HepG2 (cell line): ENCODE measurements at regions not wholly inside any gene's neighbourhood (a gene's known extent, or its start where the extent isn't known, plus 50 kb on each side); places are given as distances from the start of the nearest gene placed in this dataset.
A peak's percentile ranks its signal among the peaks of the same experiment; 100 is the strongest.

Experiments used
- ATAC-seq: fragments of 200-7000 bp; cut with Tn5 transposase; 3 replicates; pipeline ENCODE4 v1.9.1; 2020; ENCODE audit warnings: mild to moderate bottlenecking, moderate library complexity
- BruUV-seq: library from RNA; stranded (reverse); fragments of 400-500 nt; replicated peaks from 2 replicates; lab custom pipeline; 2021; lab: Mats Ljungman, UMichigan
- CTCF ChIA-PET: fragments of 300-600 bp; formaldehyde crosslinking; extraction: SDS; loops from one replicate; lab custom pipeline; 2021; ENCODE audit warnings: low total read pairs, inconsistent platforms, low intra/inter-chr PET ratio; lab: Yijun Ruan, JAX
- POLR2A ChIA-PET: fragments of 350-600 bp; sonication (Branson Sonifier 250); formaldehyde crosslinking; loops from one replicate; lab custom pipeline; 2020; ENCODE audit warnings: antibody characterized with exemption, inconsistent platforms; lab: Yijun Ruan, JAX
- DNase-seq: peaks from one replicate; pipeline ENCODE4 v3.0.0-alpha.2; 2015; ENCODE audit warnings: low spot score
- FAIRE-seq: peaks from 3 replicates; lab custom pipeline; 2011; peaks lifted over from hg19 to GRCh38; lab: Jason Lieb, UNC
- H2AFZ ChIP-seq: one replicate; pipeline ENCODE4 v1.6.1; 2011; ENCODE audit warnings: low read length, inconsistent platforms
- H3K27ac ChIP-seq: fragments of 300-600 bp; 3 replicates; pipeline ENCODE4 v1.8.0; 2011; ENCODE audit warnings: mixed run types, mild to moderate bottlenecking, mixed read lengths, low read length, inconsistent platforms; ENCODE audit not compliant: insufficient read depth; ENCODE audit errors: extremely low read length
- H3K27me3 ChIP-seq, 2 experiments: fragments of 200-600 bp in 1 of 2; 2 replicates in 1 of 2; 3 replicates in 1 of 2; pipeline versions ENCODE4 v1.6.0 to v1.8.0; 2011; ENCODE audit warnings: low read length in 2 of 2, mild to moderate bottlenecking in 2 of 2, moderate library complexity in 2 of 2, inconsistent platforms in 1 of 2; ENCODE audit not compliant: insufficient read depth in 2 of 2, control insufficient read depth in 1 of 2
- H3K36me3 ChIP-seq, 2 experiments: fragments of 200-600 bp in 1 of 2; replicated peaks in 1 of 2; 2 replicates in 1 of 2; 3 replicates in 1 of 2; pipeline versions ENCODE4 v1.5.1 to v1.8.0; 2011; ENCODE audit warnings: low read length in 2 of 2, inconsistent platforms in 1 of 2; ENCODE audit not compliant: insufficient read depth in 2 of 2, control insufficient read depth in 1 of 2
- H3K4me1 ChIP-seq: 2 replicates; pipeline ENCODE4 v1.5.1; 2012; ENCODE audit warnings: low read length, inconsistent platforms; ENCODE audit not compliant: insufficient read depth
- H3K4me2 ChIP-seq: 2 replicates; pipeline ENCODE4 v1.6.0; 2011; ENCODE audit warnings: low read depth, low read length, inconsistent platforms
- H3K4me3 ChIP-seq, 3 experiments: fragments of 200-600 bp in 1 of 3; sonication (generic), shearing (Covaris generic) in 1 of 3; replicated peaks in 1 of 3; 2 replicates each; pipeline ENCODE4 v1.5.1; 2011 to 2016; ENCODE audit warnings: low read length in 3 of 3, inconsistent platforms in 2 of 3, low read depth in 2 of 3, mild to moderate bottlenecking in 2 of 3, control low read depth in 1 of 3, mixed read lengths in 1 of 3; ENCODE audit not compliant: insufficient read depth in 1 of 3
- H3K79me2 ChIP-seq: one replicate; pipeline ENCODE4 v1.6.1; 2011; ENCODE audit warnings: low read length, inconsistent platforms; ENCODE audit not compliant: insufficient read depth
- H3K9ac ChIP-seq: 2 replicates; pipeline ENCODE4 v1.6.0; 2011; ENCODE audit warnings: mild to moderate bottlenecking, low read depth, low read length, inconsistent platforms; ENCODE audit not compliant: insufficient read depth
- H3K9me3 ChIP-seq: 2 replicates; pipeline ENCODE4 v1.5.1; 2012; ENCODE audit warnings: mild to moderate bottlenecking, low read length
- H4K20me1 ChIP-seq: 2 replicates; pipeline ENCODE4 v1.6.0; 2011; ENCODE audit warnings: inconsistent platforms, mild to moderate bottlenecking, low read length, moderate library complexity; ENCODE audit not compliant: insufficient read depth
- ARID2 ChIP-seq: sonication (generic); formaldehyde crosslinking; IDR thresholded peaks from 2 replicates; pipeline ENCODE4 v1.8.1; 2022; ENCODE audit warnings: mild to moderate bottlenecking, missing genetic modification reagents, borderline replicate concordance
- ARNT2 ChIP-seq: sonication (generic); formaldehyde crosslinking; IDR thresholded peaks from 2 replicates; pipeline ENCODE4 v1.8.0; 2022; ENCODE audit warnings: mild to moderate bottlenecking, low read depth, missing genetic modification reagents, moderate library complexity
- ATM ChIP-seq: fragments of 450-650 bp; IDR thresholded peaks from 2 replicates; pipeline ENCODE4 v1.7.1; 2017; ENCODE audit warnings: mild to moderate bottlenecking, borderline replicate concordance
- HCFC1 ChIP-seq: fragments of 150-350 bp; IDR thresholded peaks from 2 replicates; pipeline ENCODE4 v1.6.1; 2014; ENCODE audit warnings: low read depth, low read length
- NR0B2 ChIP-seq: sonication (generic); formaldehyde crosslinking; IDR thresholded peaks from 2 replicates; pipeline ENCODE4 v1.4.0; 2020; ENCODE audit warnings: mild to moderate bottlenecking, missing genetic modification reagents
- REL ChIP-seq: sonication (generic); formaldehyde crosslinking; conservative IDR thresholded peaks from 2 replicates; pipeline ENCODE4 v1.8.0; 2022; ENCODE audit warnings: mild to moderate bottlenecking, missing genetic modification reagents, moderate library complexity
- SKIL ChIP-seq: sonication (generic); formaldehyde crosslinking; IDR thresholded peaks from 2 replicates; pipeline ENCODE4 v1.8.0; 2022; ENCODE audit warnings: missing genetic modification reagents, mild to moderate bottlenecking, moderate library complexity, borderline replicate concordance
- STAG1 ChIP-seq: sonication (generic); formaldehyde crosslinking; IDR thresholded peaks from 2 replicates; pipeline ENCODE4 v1.4.0; 2020; ENCODE audit warnings: missing genetic modification reagents
- TCF7 ChIP-seq: sonication (generic); IDR thresholded peaks from 2 replicates; pipeline ENCODE4 v1.6.1; 2016; ENCODE audit warnings: antibody characterized with exemption, low read depth
- ZBTB34 ChIP-seq: sonication (generic); formaldehyde crosslinking; IDR thresholded peaks from 2 replicates; pipeline ENCODE4 v1.8.0; 2022; ENCODE audit warnings: mild to moderate bottlenecking, missing genetic modification reagents
- ZBTB37 ChIP-seq: sonication (generic); formaldehyde crosslinking; IDR thresholded peaks from 2 replicates; pipeline ENCODE4 v1.4.0; 2020; ENCODE audit warnings: mild to moderate bottlenecking, missing genetic modification reagents
- ZC3H13 ChIP-seq: sonication (generic); formaldehyde crosslinking; IDR thresholded peaks from 2 replicates; pipeline ENCODE4 v1.8.1; 2023; ENCODE audit warnings: mild to moderate bottlenecking, missing genetic modification reagents, moderate library complexity
- ZNF484 ChIP-seq: sonication (generic); formaldehyde crosslinking; IDR thresholded peaks from 2 replicates; pipeline ENCODE4 v1.5.1; 2020; ENCODE audit warnings: mild to moderate bottlenecking, low read depth, missing genetic modification reagents, borderline replicate concordance
- ZNF768 ChIP-seq: sonication (generic); formaldehyde crosslinking; IDR thresholded peaks from 2 replicates; pipeline ENCODE4 v1.4.0; 2020; ENCODE audit warnings: missing genetic modification reagents
- WGBS: methylation state at CpG from one replicate; pipeline ENCODE4 v1.1.6; 2017; ENCODE audit warnings: low lambda C conversion rate; 5-methylcytosine and 5-hydroxymethylcytosine counted together
- in situ Hi-C: cut with HindIII; loops from 2 replicates; pipeline ENCODE4 v1.10.0; 2017; ENCODE audit warnings: low pct_unique_long_range_greater_than_20kb; ENCODE audit not compliant: extremely low pct_ligation_motif_present
- intact Hi-C: fragments of 100-400 bp; cut with micrococcal nuclease; formaldehyde crosslinking; loops from one replicate; pipeline ENCODE4 v1.10.0; 2022; ENCODE audit not compliant: unreplicated experiment

GRCh38 chr7:131945957-131946544, 389.6 kb upstream of the PODXL start (continued):
- no peak for TF ChIP-seq ARID2 (CRISPR knock-in tag)
- no peak for TF ChIP-seq NR0B2 (CRISPR knock-in tag)
- no peak for TF ChIP-seq ATM
- TF ChIP-seq ARNT2 (CRISPR knock-in tag) = no peak

- H3K4me1 ChIP-seq = peaks cover 31% of the 10 kb centered on the region
- H3K27ac ChIP-seq = no peak overlapping the region
- 9% methylated on average over 20 of the region's 39 CpGs for WGBS
- H3K9me3 ChIP-seq = no peaks in the 10 kb centered on the region
- H3K36me3 ChIP-seq = no peaks in the 10 kb centered on the region
- H4K20me1 ChIP-seq = no peaks in the 10 kb centered on the region
- DNase-seq (peak; percentile 9), FAIRE-seq (no peak), ATAC-seq (peak; percentile 92)
- peaks cover 4 to 41% of the 10 kb centered on the region in 2 experiments; a peak in 4 of 5 replicates for H3K27me3 ChIP-seq
- peak overlapping the region; percentile 33; the same call in 1 of the 2 replicates for H3K4me2 ChIP-seq
- H3K79me2 ChIP-seq = no peaks in the 10 kb centered on the region
- POLR2A ChIA-PET = no interaction called here
- 0 out of 6 replicates have a peak overlapping the region, but pooled peaks of 1 of the 3 experiments have one; percentile 10 for H3K4me3 ChIP-seq
- no TSS peak for BruUV-seq
- in situ Hi-C loops (loop anchor here (5.0 to 10.0 kb wide), 3 partner anchors 209 to 632 kb away; partner anchors contain the start of gene PLXNA4), intact Hi-C loops (loop anchor here (1.0 kb wide), 2 partner anchors 104 to 306 kb away; no protein-coding TSS in a partner anchor)
- H2AFZ ChIP-seq = no peak overlapping the region
- no peak overlapping the region for H3K9ac ChIP-seq
- CTCF ChIA-PET = interaction anchor here (1.6 to 2.6 kb wide), 3 partner anchors 104 to 635 kb away, joined by 7 to 13 read pairs (median 9); no protein-coding TSS in a partner anchor
- TF ChIP-seq ZNF768 (CRISPR knock-in tag) (peak; percentile 8; the same call in 1 of the 2 replicates), ZNF484 (CRISPR knock-in tag) (no peak), TCF7 (no peak), ZBTB37 (CRISPR knock-in tag) (no peak), STAG1 (CRISPR knock-in tag) (peak; percentile 87), ZC3H13 (no peak), NR0B2 (CRISPR knock-in tag) (no peak), HCFC1 (no peak), ZBTB34 (CRISPR knock-in tag) (no peak), SKIL (CRISPR knock-in tag) (no peak), REL (CRISPR knock-in tag) (no peak)
Observed at GRCh38 chr7:131945313-131945911, 389.0 kb upstream of the PODXL start.
